Lung (tissue), 11 donors: ENCODE measurements at regions not wholly inside any gene's neighbourhood (a gene's known extent, or its start where the extent isn't known, plus 50 kb on each side); places are given as distances from the start of the nearest gene placed in this dataset.

Experiments
- ATAC-seq: fragments of 200-7000 bp; cut with Tn5 transposase; one replicate; pipeline ENCODE4 v1.9.1; 2020; ENCODE audit warnings: moderate number of reproducible peaks; ENCODE audit not compliant: insufficient read depth, low FRiP score
- DNase-seq, 3 donors: peaks; one replicate each; pipeline ENCODE4 v3.0.0-alpha.2; 2013 to 2017
- H3K27ac ChIP-seq, 2 donors: one replicate each; pipeline ENCODE4 v1.5.1; 2013; ENCODE audit warnings: mild to moderate bottlenecking in 2 of 2, moderate library complexity in 2 of 2, control low read depth in 1 of 2, inconsistent platforms in 1 of 2, low read depth in 1 of 2, low read length in 1 of 2
- H3K27me3 ChIP-seq, 3 donors: one replicate each; pipeline ENCODE4 v1.5.1; 2013; ENCODE audit warnings: low read length in 2 of 3; ENCODE audit not compliant: control insufficient read depth in 3 of 3, insufficient read depth in 3 of 3
- H3K36me3 ChIP-seq, 4 donors: one replicate each; pipeline ENCODE4 v1.5.1; 2013; ENCODE audit warnings: low read length in 4 of 4, mild to moderate bottlenecking in 1 of 4, moderate library complexity in 1 of 4; ENCODE audit not compliant: control insufficient read depth in 4 of 4, insufficient read depth in 4 of 4
- H3K4me1 ChIP-seq, 5 donors: one replicate each; pipeline ENCODE4 v1.5.1; 2013; ENCODE audit warnings: low read length in 5 of 5, mild to moderate bottlenecking in 2 of 5, moderate library complexity in 1 of 5; ENCODE audit not compliant: control insufficient read depth in 5 of 5, insufficient read depth in 5 of 5
- H3K4me3 ChIP-seq: one replicate; pipeline ENCODE4 v1.5.1; 2013; ENCODE audit warnings: mild to moderate bottlenecking, control low read depth, moderate library complexity
- H3K9ac ChIP-seq, 2 donors: one replicate each; pipeline ENCODE4 v1.5.1; 2013; ENCODE audit warnings: low read length in 2 of 2, control low read depth in 1 of 2; ENCODE audit not compliant: insufficient read depth in 1 of 2
- H3K9me3 ChIP-seq, 4 donors: one replicate each; pipeline ENCODE4 v1.5.1; 2013; ENCODE audit warnings: low read length in 3 of 4, mild to moderate bottlenecking in 1 of 4, moderate library complexity in 1 of 4; ENCODE audit not compliant: control insufficient read depth in 4 of 4, insufficient read depth in 3 of 4
- CTCF ChIP-seq: IDR thresholded peaks from 2 replicates; pipeline ENCODE4 v1.5.1; 2012; ENCODE audit warnings: mild to moderate bottlenecking; ENCODE audit errors: control extremely low read depth, extremely low read depth
- WGBS, 2 donors: extraction: QIAGEN DNeasy Blood & Tissue Kit; methylation state at CpG; one replicate each; pipeline ENCODE4 v1.1.7; 2013; 5-methylcytosine and 5-hydroxymethylcytosine counted together
- donor health status: control.
- donor health status: control.
- donor health status: Bipolar disorder and iron deficiency.
- donor health status: healthy.
- donor health status: DM: yes; HTN: yes; CAD: no.

GRCh38 chr20:10783707-10784553 is 110.1 kb upstream of the JAG1 start:
- no peak for TF ChIP-seq CTCF
- H3K9me3 ChIP-seq, result peaks cover 0 to 3% (median 0%) of the 10 kb centered on the region in 4 donors
- DNase-seq (no peak), ATAC-seq (no peak)
- no peak overlapping the region for H3K27ac ChIP-seq
- H3K4me1 ChIP-seq, result peaks cover 0 to 2% (median 0%) of the 10 kb centered on the region in 5 donors
- H3K27me3 ChIP-seq, result no peaks in the 10 kb centered on the region
- H3K36me3 ChIP-seq, result no peaks in the 10 kb centered on the region
- no peak overlapping the region for H3K9ac ChIP-seq
- WGBS, 2 donors, result 68 to 79% methylated on average over 4 of the region's 4 CpGs
- no peak overlapping the region for H3K4me3 ChIP-seq

- H3K4me3 ChIP-seq, result no peak overlapping the region
- WGBS, 2 donors, result 85 to 92% methylated on average over 6 of the region's 6 CpGs
- H3K9me3 ChIP-seq, result peaks cover 0 to 3% (median 0%) of the 10 kb centered on the region in 4 donors
- DNase-seq (no peak), ATAC-seq (no peak)
- no peaks in the 10 kb centered on the region for H3K27me3 ChIP-seq
- no peak overlapping the region for H3K9ac ChIP-seq
- H3K27ac ChIP-seq, result no peak overlapping the region
- no peak for TF ChIP-seq CTCF
- no peaks in the 10 kb centered on the region for H3K36me3 ChIP-seq
- H3K4me1 ChIP-seq, result peaks cover 0 to 2% (median 0%) of the 10 kb centered on the region in 5 donors
Measured at GRCh38 chr20:10784554-10785183, 110.9 kb upstream of the JAG1 start.

GRCh38 chr20:10786678-10787077 is 112.9 kb upstream of the JAG1 start:
- 80 to 92% methylated on average over 1 of the region's 1 CpG for WGBS, 2 donors
- no peak overlapping the region for H3K9ac ChIP-seq
- H3K4me1 ChIP-seq, result peaks cover 0 to 2% (median 0%) of the 10 kb centered on the region in 5 donors
- peaks cover 0 to 3% (median 0%) of the 10 kb centered on the region in 4 donors for H3K9me3 ChIP-seq
- no peak for TF ChIP-seq CTCF
- no peak for ATAC-seq
- no peak overlapping the region for H3K4me3 ChIP-seq
- no peaks in the 10 kb centered on the region for H3K36me3 ChIP-seq
- no peak for DNase-seq
- H3K27ac ChIP-seq, result no peak overlapping the region
- H3K27me3 ChIP-seq, result no peaks in the 10 kb centered on the region
